GM12872 (cell line): ENCODE measurements at regions not wholly inside any gene's neighbourhood (a gene's known extent, or its start where the extent isn't known, plus 50 kb on each side); places are given as distances from the start of the nearest gene placed in this dataset.

ENCODE experiments used
- CTCF ChIP-seq: IDR thresholded peaks from 3 replicates; pipeline ENCODE4 v1.5.1; 2011; ENCODE audit warnings: low read depth, mild to moderate bottlenecking, low read length, moderate library complexity; ENCODE audit not compliant: insufficient read depth

- TF ChIP-seq CTCF: no peak
These were observed 56.7 kb upstream of the LMCD1 start for GRCh38 chr3:8444883-8445282.

- no peak for TF ChIP-seq CTCF
These were observed 55.8 kb upstream of the LMCD1 start for GRCh38 chr3:8445861-8446260.

GRCh38 chr3:8446845-8447244, 54.8 kb upstream of the LMCD1 start:
- no peak for TF ChIP-seq CTCF

GRCh38 chr3:8450618-8451017, 51.0 kb upstream of the LMCD1 start:
- no peak for TF ChIP-seq CTCF

GRCh38 chr3:8451696-8452095, 49.9 kb upstream of the LMCD1 start:
- no peak for TF ChIP-seq CTCF
